ENCODE measurements at regions not wholly inside any gene's neighbourhood (a gene's known extent, or its start where the extent isn't known, plus 50 kb on each side); places are given as distances from the start of the nearest gene placed in this dataset.

DNA sequence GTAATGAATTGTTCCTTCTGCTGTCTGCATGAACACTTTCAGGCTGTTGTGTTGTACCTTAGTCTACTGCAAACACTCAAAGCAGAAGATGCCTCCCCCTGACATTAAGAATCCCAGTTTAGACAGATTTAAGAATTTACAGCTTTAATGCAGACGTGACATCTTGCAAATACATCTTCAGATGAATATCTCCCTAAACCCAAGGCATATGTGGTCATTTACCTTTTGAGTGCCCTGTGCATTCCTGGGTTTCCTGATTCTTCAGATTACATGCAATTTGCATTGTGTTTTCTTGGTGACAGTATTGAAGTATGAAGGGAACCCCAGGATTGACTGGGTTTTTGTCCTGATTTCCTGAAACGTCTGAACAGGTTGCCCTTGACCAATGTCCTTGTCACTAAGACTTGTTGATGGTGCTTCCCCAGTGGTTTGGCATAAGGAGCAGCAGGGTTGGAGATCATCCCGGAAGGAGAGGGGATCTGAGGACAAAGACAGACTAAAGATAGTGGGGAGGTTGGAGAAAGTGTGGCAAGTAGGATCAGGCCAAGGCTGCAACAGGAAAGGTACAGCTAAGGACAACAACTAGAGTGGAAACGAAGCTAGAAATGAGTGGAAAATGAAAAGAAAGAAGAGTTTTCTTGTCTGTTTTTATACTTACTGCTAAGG is 123.8 kb upstream of the RHOBTB1 start:
- intact Hi-C loops (cut with DNase I) = no loop called here
- Histone ChIP-seq H3K4me3 (no peak overlapping the region), H3K36me3 (no peaks in the 10 kb centered on the region), H3K9me3 (no peaks in the 10 kb centered on the region), H3K27ac (no peak overlapping the region), H3K4me1 (peaks cover 23% of the 10 kb centered on the region), H3K27me3 (no peaks in the 10 kb centered on the region)
- no peak for TF ChIP-seq POLR2AphosphoS5 (IDR thresholded peaks at IDR 0.05; ENCODE audit: insufficient read depth in 1 of 2, low read depth in 1 of 2)
- TF ChIP-seq, protein P1, sequence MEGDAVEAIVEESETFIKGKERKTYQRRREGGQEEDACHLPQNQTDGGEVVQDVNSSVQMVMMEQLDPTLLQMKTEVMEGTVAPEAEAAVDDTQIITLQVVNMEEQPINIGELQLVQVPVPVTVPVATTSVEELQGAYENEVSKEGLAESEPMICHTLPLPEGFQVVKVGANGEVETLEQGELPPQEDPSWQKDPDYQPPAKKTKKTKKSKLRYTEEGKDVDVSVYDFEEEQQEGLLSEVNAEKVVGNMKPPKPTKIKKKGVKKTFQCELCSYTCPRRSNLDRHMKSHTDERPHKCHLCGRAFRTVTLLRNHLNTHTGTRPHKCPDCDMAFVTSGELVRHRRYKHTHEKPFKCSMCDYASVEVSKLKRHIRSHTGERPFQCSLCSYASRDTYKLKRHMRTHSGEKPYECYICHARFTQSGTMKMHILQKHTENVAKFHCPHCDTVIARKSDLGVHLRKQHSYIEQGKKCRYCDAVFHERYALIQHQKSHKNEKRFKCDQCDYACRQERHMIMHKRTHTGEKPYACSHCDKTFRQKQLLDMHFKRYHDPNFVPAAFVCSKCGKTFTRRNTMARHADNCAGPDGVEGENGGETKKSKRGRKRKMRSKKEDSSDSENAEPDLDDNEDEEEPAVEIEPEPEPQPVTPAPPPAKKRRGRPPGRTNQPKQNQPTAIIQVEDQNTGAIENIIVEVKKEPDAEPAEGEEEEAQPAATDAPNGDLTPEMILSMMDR (IDR thresholded peaks at IDR 0.05) = no peak
- TF ChIP-seq POLR2A (IDR thresholded peaks at IDR 0.05) = no peak
- no peak for DNase-seq (ENCODE audit: extremely low spot score in 2 of 2)

DNA sequence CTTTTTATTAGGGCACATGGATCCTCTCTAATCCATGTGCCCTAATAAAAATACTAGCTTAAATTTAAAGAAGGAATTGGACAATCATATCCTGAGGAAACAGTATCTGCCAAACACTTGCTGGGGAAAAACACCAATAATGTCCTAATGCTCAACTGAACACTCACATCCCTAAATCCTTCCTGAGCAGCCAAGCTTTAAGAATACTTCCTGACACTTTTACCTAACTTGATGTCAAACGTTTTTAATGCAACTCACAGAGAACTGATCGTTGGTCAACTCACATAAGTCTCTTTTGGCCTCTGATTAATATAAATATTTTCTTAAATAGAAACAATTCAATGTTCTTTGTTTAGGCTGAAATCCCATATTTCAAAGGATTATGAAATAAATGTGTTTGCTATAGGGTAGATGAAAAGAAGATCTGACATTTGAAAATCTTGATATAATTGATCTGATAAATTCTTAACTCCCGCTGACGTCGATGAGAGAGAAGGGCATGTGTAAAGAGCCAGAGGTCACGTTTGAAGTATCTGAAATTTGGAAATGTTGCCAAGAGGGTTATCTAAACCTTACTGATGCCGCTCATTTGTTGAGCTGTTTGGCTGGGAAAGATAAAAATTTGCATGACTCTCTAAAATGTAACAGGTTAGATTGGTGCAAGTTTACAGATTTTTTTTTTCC is 122.8 kb upstream of the RHOBTB1 start:
- peaks cover 29% of the 10 kb centered on the region for H3K4me1 ChIP-seq
- no peaks in the 10 kb centered on the region for H3K9me3 ChIP-seq
- no peak overlapping the region for H3K4me3 ChIP-seq
- H3K27ac ChIP-seq = no peak overlapping the region
- no peaks in the 10 kb centered on the region for H3K36me3 ChIP-seq
- DNase-seq (ENCODE audit: extremely low spot score in 2 of 2) = no peak
- intact Hi-C loops (cut with DNase I) = no loop called here
- TF ChIP-seq, protein P1 (IDR thresholded peaks at IDR 0.05) = no peak
- TF ChIP-seq POLR2AphosphoS5 (IDR thresholded peaks at IDR 0.05; ENCODE audit: insufficient read depth in 1 of 2, low read depth in 1 of 2) (no peak), POLR2A (IDR thresholded peaks at IDR 0.05) (no peak)
- H3K27me3 ChIP-seq = no peaks in the 10 kb centered on the region

GRCh38 chr10:61065051-61065450 is 121.1 kb upstream of the RHOBTB1 start:
- no peak for TF ChIP-seq POLR2A (IDR thresholded peaks at IDR 0.05)
- TF ChIP-seq, protein P1 (IDR thresholded peaks at IDR 0.05) = no peak
- TF ChIP-seq POLR2AphosphoS5 (IDR thresholded peaks at IDR 0.05; ENCODE audit: insufficient read depth in 1 of 2, low read depth in 1 of 2) = no peak
- Histone ChIP-seq H3K27ac (no peak overlapping the region), H3K9me3 (no peaks in the 10 kb centered on the region), H3K4me3 (no peak overlapping the region), H3K36me3 (no peaks in the 10 kb centered on the region), H3K4me1 (peaks cover 29% of the 10 kb centered on the region), H3K27me3 (no peaks in the 10 kb centered on the region)
- no peak for DNase-seq (ENCODE audit: extremely low spot score in 2 of 2)
- intact Hi-C loops (cut with DNase I) = no loop called here

DNA sequence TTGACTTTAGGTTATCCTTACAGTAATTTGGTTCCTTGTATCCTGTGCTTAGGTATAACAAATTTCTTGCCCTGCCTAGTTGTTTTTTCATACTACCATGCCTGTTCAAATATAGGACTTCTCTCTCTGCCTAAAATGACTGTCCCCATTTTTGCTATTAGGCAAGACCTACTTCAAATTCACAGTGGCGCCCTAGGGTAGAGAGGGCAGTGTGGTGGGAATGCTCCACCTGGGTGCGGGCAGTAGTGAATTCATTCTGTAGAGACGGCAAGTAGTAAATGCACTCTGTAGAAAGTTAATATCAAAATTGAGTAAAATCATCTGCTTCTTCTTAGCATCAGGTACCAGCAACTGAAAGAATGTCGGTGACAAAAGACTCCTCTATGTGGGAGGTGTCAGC is 120.4 kb upstream of the RHOBTB1 start:
- Histone ChIP-seq H3K27me3 (no peaks in the 10 kb centered on the region), H3K4me3 (no peak overlapping the region), H3K36me3 (no peaks in the 10 kb centered on the region), H3K27ac (no peak overlapping the region), H3K4me1 (peaks cover 29% of the 10 kb centered on the region), H3K9me3 (no peaks in the 10 kb centered on the region)
- intact Hi-C loops (cut with DNase I) = no loop called here
- DNase-seq (ENCODE audit: extremely low spot score in 2 of 2) = no peak
- TF ChIP-seq, protein P1 (IDR thresholded peaks at IDR 0.05) = no peak
- no peak for TF ChIP-seq POLR2A (IDR thresholded peaks at IDR 0.05)
- TF ChIP-seq POLR2AphosphoS5 (IDR thresholded peaks at IDR 0.05; ENCODE audit: insufficient read depth in 1 of 2, low read depth in 1 of 2) = no peak

DNA sequence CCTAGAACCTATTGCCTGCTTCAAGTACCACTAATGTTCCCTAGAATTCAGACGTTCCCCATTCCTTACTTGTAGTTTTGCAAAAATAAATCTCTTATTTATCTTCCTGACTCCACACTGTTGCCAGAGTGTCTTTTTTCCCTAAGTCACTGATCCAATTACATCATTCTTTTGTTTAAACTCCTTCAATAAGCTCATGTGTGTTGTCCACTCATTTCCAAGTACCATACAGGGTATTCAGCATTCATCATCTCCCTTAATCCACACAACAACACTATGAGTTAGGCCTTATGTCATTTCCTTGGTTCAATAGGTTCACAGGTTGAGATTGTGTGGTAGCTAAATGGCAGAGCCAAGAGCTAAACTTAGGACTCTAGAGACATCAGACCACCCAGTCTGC is 119.9 kb upstream of the RHOBTB1 start:
- H3K36me3 ChIP-seq = no peaks in the 10 kb centered on the region
- no peak overlapping the region for H3K4me3 ChIP-seq
- peaks cover 29% of the 10 kb centered on the region for H3K4me1 ChIP-seq
- no peaks in the 10 kb centered on the region for H3K27me3 ChIP-seq
- no peak overlapping the region for H3K27ac ChIP-seq
- H3K9me3 ChIP-seq = no peaks in the 10 kb centered on the region
- intact Hi-C loops (cut with DNase I) = no loop called here
- no peak for TF ChIP-seq POLR2A (IDR thresholded peaks at IDR 0.05)
- no peak for TF ChIP-seq POLR2AphosphoS5 (IDR thresholded peaks at IDR 0.05; ENCODE audit: insufficient read depth in 1 of 2, low read depth in 1 of 2)
- TF ChIP-seq, protein P1 (IDR thresholded peaks at IDR 0.05) = no peak
- no peak for DNase-seq (ENCODE audit: extremely low spot score in 2 of 2)

Measured in vagina (tissue), 2 donors.